H9 (cell line): ENCODE measurements at regions not wholly inside any gene's neighbourhood (a gene's known extent, or its start where the extent isn't known, plus 50 kb on each side); places are given as distances from the start of the nearest gene placed in this dataset.

ENCODE experiments used
- DNase-seq: peaks from one replicate; pipeline ENCODE4 v3.0.0-alpha.2; 2017
- H2AFZ ChIP-seq: one replicate; pipeline ENCODE4 v1.6.1; 2013; ENCODE audit warnings: mild to moderate bottlenecking, low read length, control low read depth, moderate library complexity
- H2AK5ac ChIP-seq: 2 replicates; pipeline ENCODE4 v1.6.1; 2013; ENCODE audit warnings: low read length, control low read depth, mixed read lengths; ENCODE audit not compliant: insufficient read length
- H2BK120ac ChIP-seq: one replicate; pipeline ENCODE4 v1.6.1; 2013; ENCODE audit warnings: low read depth, mild to moderate bottlenecking, low read length, control low read depth, inconsistent platforms; ENCODE audit not compliant: poor library complexity, severe bottlenecking
- H2BK12ac ChIP-seq: 2 replicates; pipeline ENCODE4 v1.6.1; 2013; ENCODE audit warnings: low read length, control low read depth, mixed read lengths, low read depth; ENCODE audit not compliant: insufficient read length
- H2BK15ac ChIP-seq: 2 replicates; pipeline ENCODE4 v1.6.1; 2013; ENCODE audit warnings: low read depth, low read length, control low read depth
- H2BK20ac ChIP-seq: one replicate; pipeline ENCODE4 v1.6.1; 2013; ENCODE audit warnings: low read depth, mild to moderate bottlenecking, low read length, control low read depth, inconsistent platforms; ENCODE audit not compliant: poor library complexity, severe bottlenecking
- H2BK5ac ChIP-seq: 2 replicates; pipeline ENCODE4 v1.6.1; 2013; ENCODE audit warnings: low read length, control low read depth, mixed read lengths; ENCODE audit not compliant: insufficient read length
- H3K14ac ChIP-seq: 2 replicates; pipeline ENCODE4 v1.6.1; 2013; ENCODE audit warnings: low read length, control low read depth; ENCODE audit not compliant: insufficient read depth
- H3K18ac ChIP-seq: 2 replicates; pipeline ENCODE4 v1.6.1; 2013; ENCODE audit warnings: low read depth, mild to moderate bottlenecking, mixed read lengths, low read length, control low read depth; ENCODE audit not compliant: insufficient read length
- H3K23ac ChIP-seq: 2 replicates; pipeline ENCODE4 v1.6.1; 2013; ENCODE audit warnings: low read length, control low read depth, mixed read lengths, low read depth; ENCODE audit not compliant: insufficient read length
- H3K23me2 ChIP-seq: 2 replicates; pipeline ENCODE4 v1.6.1; 2013; ENCODE audit warnings: low read depth, mild to moderate bottlenecking, mixed read lengths, low read length, control low read depth; ENCODE audit not compliant: insufficient read length, poor library complexity, severe bottlenecking
- H3K27ac ChIP-seq: 2 replicates; pipeline ENCODE4 v1.5.1; 2013; ENCODE audit warnings: low read length, control low read depth, mixed read lengths, low read depth; ENCODE audit not compliant: insufficient read length
- H3K27me3 ChIP-seq: 2 replicates; pipeline ENCODE4 v1.6.1; 2013; ENCODE audit warnings: low read length, control low read depth, inconsistent platforms; ENCODE audit not compliant: insufficient read depth
- H3K4ac ChIP-seq: 2 replicates; pipeline ENCODE4 v1.6.1; 2013; ENCODE audit warnings: low read depth, mild to moderate bottlenecking, control low read depth, inconsistent platforms, low read length, moderate library complexity
- H3K4me1 ChIP-seq: 2 replicates; pipeline ENCODE4 v1.6.1; 2013; ENCODE audit warnings: low read length, control low read depth, inconsistent platforms; ENCODE audit not compliant: insufficient read depth
- H3K4me2 ChIP-seq: 2 replicates; pipeline ENCODE4 v1.6.1; 2013; ENCODE audit warnings: low read length, control low read depth, mixed read lengths; ENCODE audit not compliant: insufficient read length, insufficient read depth
- H3K56ac ChIP-seq: 2 replicates; pipeline ENCODE4 v1.6.1; 2013; ENCODE audit warnings: low read depth, mild to moderate bottlenecking, mixed read lengths, low read length, control low read depth; ENCODE audit not compliant: insufficient read length
- H3K79me1 ChIP-seq: 2 replicates; pipeline ENCODE4 v1.6.1; 2013; ENCODE audit warnings: low read depth, mild to moderate bottlenecking, moderate library complexity, low read length, control low read depth, inconsistent platforms; ENCODE audit not compliant: insufficient read depth, poor library complexity, severe bottlenecking
- H3K79me2 ChIP-seq: 2 replicates; pipeline ENCODE4 v1.6.1; 2013; ENCODE audit warnings: low read length, control low read depth, inconsistent platforms; ENCODE audit not compliant: insufficient read depth
- H3K9ac ChIP-seq: 2 replicates; pipeline ENCODE4 v1.6.1; 2013; ENCODE audit warnings: low read length, control low read depth, mixed read lengths; ENCODE audit not compliant: insufficient read length; ENCODE audit errors: extremely low read depth
- H3K9me3 ChIP-seq: one replicate; pipeline ENCODE4 v1.6.1; 2013; ENCODE audit warnings: low read depth, low read length, inconsistent platforms; ENCODE audit not compliant: control insufficient read depth
- H3T11ph ChIP-seq: one replicate; pipeline ENCODE4 v1.6.1; 2013; ENCODE audit warnings: mild to moderate bottlenecking, low read length, control low read depth, inconsistent platforms
- H4K20me1 ChIP-seq: one replicate; pipeline ENCODE4 v1.6.1; 2013; ENCODE audit not compliant: control insufficient read depth, insufficient read length, insufficient read depth
- H4K5ac ChIP-seq: 2 replicates; pipeline ENCODE4 v1.6.1; 2013; ENCODE audit warnings: low read depth, mild to moderate bottlenecking, mixed read lengths, low read length, control low read depth; ENCODE audit not compliant: insufficient read length
- H4K8ac ChIP-seq: replicated peaks from 2 replicates; pipeline ENCODE4 v1.6.1; 2013; ENCODE audit warnings: low read length, control low read depth, mixed read lengths, low read depth; ENCODE audit not compliant: insufficient read length
- H4K91ac ChIP-seq: 2 replicates; pipeline ENCODE4 v1.6.1; 2013; ENCODE audit warnings: low read depth, mild to moderate bottlenecking, moderate library complexity, mixed read lengths, low read length, control low read depth; ENCODE audit not compliant: insufficient read length
- H3K27ac Mint-ChIP-seq, 3 experiments: 2 replicates in 2 of 3; 3 replicates in 1 of 3; pipeline ENCODE4 v1.8.0; 2020 to 2021; ENCODE audit warnings: mixed read lengths in 3 of 3, mild to moderate bottlenecking in 1 of 3, moderate library complexity in 1 of 3
- H3K27me3 Mint-ChIP-seq: 2 replicates; pipeline ENCODE4 v1.8.0; 2021; ENCODE audit warnings: low read depth, mild to moderate bottlenecking, moderate library complexity, mixed read lengths
- H3K36me3 Mint-ChIP-seq, 3 experiments: 2 replicates in 2 of 3; 3 replicates in 1 of 3; pipeline ENCODE4 v1.8.0; 2020 to 2021; ENCODE audit warnings: low read depth in 3 of 3, mixed read lengths in 3 of 3; ENCODE audit not compliant: insufficient read depth in 1 of 3
- H3K4me1 Mint-ChIP-seq, 2 experiments: 2 replicates each; pipeline ENCODE4 v1.8.0; 2020; ENCODE audit warnings: mixed read lengths in 2 of 2
- H3K4me3 Mint-ChIP-seq, 2 experiments: 2 replicates in 1 of 2; 3 replicates in 1 of 2; pipeline ENCODE4 v1.8.0; 2020 to 2021; ENCODE audit warnings: mild to moderate bottlenecking in 2 of 2, mixed read lengths in 2 of 2, moderate library complexity in 1 of 2
- H3K9me3 Mint-ChIP-seq, 2 experiments: 2 replicates in 1 of 2; 3 replicates in 1 of 2; pipeline ENCODE4 v1.8.0; 2020; ENCODE audit warnings: mild to moderate bottlenecking in 2 of 2, mixed read lengths in 2 of 2, moderate library complexity in 1 of 2
- CTCF ChIP-seq: fragments of 200-600 bp; sonication (generic); conservative IDR thresholded peaks from 3 replicates; pipeline ENCODE4 v1.8.0; 2021; ENCODE audit warnings: antibody characterized with exemption, mild to moderate bottlenecking
- WGBS: extraction: QIAGEN DNeasy Blood & Tissue Kit; methylation state at CpG from one replicate; pipeline ENCODE4 v1.1.7; 2013; ENCODE audit warnings: missing lambda C conversion rate, low lambda C conversion rate, mixed read lengths; ENCODE audit not compliant: insufficient read length; ENCODE audit errors: extremely low coverage; 5-methylcytosine and 5-hydroxymethylcytosine counted together

GRCh38 chr10:61078542-61079275 lies 134.7 kb upstream of the RHOBTB1 start:
- H2BK15ac ChIP-seq = no peak overlapping the region
- H3K4me2 ChIP-seq = no peak overlapping the region
- H2AFZ ChIP-seq = no peak overlapping the region
- no peak overlapping the region for H3K23ac ChIP-seq
- Mint-ChIP-seq H3K9me3 (peaks cover 0 to 3% of the 10 kb centered on the region in 2 experiments; a peak in 1 of 5 replicates), H3K27ac (no peak overlapping the region; a peak in 1 of 7 replicates), H3K4me3 (no peak overlapping the region), H3K4me1 (no peaks in the 10 kb centered on the region), H3K36me3 (no peaks in the 10 kb centered on the region), H3K27me3 (no peaks in the 10 kb centered on the region)
- H3K9ac ChIP-seq = no peak overlapping the region
- no CpG with 5 or more reads among the region's 3 CpGs for WGBS
- H3K79me2 ChIP-seq = no peaks in the 10 kb centered on the region
- H3K18ac ChIP-seq = no peak overlapping the region
- H4K20me1 ChIP-seq = no peaks in the 10 kb centered on the region
- no peak overlapping the region for H3K4ac ChIP-seq
- no peaks in the 10 kb centered on the region for H3K23me2 ChIP-seq
- H3K79me1 ChIP-seq = no peaks in the 10 kb centered on the region
- H3T11ph ChIP-seq = no peak overlapping the region
- no peak for DNase-seq
- no peak overlapping the region for H2AK5ac ChIP-seq
- H4K5ac ChIP-seq = no peak overlapping the region
- H2BK5ac ChIP-seq = no peak overlapping the region
- no peak overlapping the region for H2BK20ac ChIP-seq
- no peak overlapping the region for H2BK12ac ChIP-seq
- no peak for TF ChIP-seq CTCF
- H4K8ac ChIP-seq = no peak overlapping the region
- H3K56ac ChIP-seq = no peak overlapping the region
- H3K4me1 ChIP-seq = no peaks in the 10 kb centered on the region
- no peak overlapping the region for H2BK120ac ChIP-seq
- H3K27ac ChIP-seq = no peak overlapping the region
- no peaks in the 10 kb centered on the region for H3K9me3 ChIP-seq
- H3K27me3 ChIP-seq = no peaks in the 10 kb centered on the region
- H3K14ac ChIP-seq = no peak overlapping the region
- no peak overlapping the region for H4K91ac ChIP-seq
